Stimulated activated CD8-positive, alpha-beta memory T cell treated with anti-CD3 and anti-CD28 coated beads, Interleukin-4, amount 100 ng/mL, for 24 hours (primary cell): ENCODE measurements at regions not wholly inside any gene's neighbourhood (a gene's known extent, or its start where the extent isn't known, plus 50 kb on each side); places are given as distances from the start of the nearest gene placed in this dataset.

Experiments
- DNase-seq: peaks from one replicate; pipeline ENCODE4 v3.0.0-alpha.2; 2020; ENCODE audit warnings: low read depth

DNA sequence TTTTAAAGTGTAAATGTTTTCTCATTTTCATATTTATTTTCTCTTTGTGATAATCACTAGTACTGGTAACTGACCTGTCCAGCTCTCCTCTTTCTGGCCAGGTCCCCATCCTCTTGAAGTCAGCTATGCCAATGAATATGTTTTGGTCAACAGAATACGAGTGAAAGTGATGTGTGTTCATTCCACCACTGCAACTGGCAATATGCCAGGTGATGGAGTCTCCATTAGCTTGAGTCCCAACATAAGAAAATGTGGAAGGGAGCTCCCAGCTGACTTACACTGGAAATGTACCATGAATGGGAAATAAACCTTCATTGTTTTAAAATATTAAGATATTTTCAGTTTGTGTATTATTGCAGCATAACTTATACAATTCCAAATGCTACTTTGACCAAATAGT is 75.8 kb downstream of the CCDC34 start:
- DNase-seq = no peak

- DNase-seq = no peak
These were observed 77.3 kb downstream of the CCDC34 start for GRCh38 chr11:27285761-27286160.

GRCh38 chr11:27282806-27283205 is 80.2 kb downstream of the CCDC34 start:
- DNase-seq = no peak

DNA sequence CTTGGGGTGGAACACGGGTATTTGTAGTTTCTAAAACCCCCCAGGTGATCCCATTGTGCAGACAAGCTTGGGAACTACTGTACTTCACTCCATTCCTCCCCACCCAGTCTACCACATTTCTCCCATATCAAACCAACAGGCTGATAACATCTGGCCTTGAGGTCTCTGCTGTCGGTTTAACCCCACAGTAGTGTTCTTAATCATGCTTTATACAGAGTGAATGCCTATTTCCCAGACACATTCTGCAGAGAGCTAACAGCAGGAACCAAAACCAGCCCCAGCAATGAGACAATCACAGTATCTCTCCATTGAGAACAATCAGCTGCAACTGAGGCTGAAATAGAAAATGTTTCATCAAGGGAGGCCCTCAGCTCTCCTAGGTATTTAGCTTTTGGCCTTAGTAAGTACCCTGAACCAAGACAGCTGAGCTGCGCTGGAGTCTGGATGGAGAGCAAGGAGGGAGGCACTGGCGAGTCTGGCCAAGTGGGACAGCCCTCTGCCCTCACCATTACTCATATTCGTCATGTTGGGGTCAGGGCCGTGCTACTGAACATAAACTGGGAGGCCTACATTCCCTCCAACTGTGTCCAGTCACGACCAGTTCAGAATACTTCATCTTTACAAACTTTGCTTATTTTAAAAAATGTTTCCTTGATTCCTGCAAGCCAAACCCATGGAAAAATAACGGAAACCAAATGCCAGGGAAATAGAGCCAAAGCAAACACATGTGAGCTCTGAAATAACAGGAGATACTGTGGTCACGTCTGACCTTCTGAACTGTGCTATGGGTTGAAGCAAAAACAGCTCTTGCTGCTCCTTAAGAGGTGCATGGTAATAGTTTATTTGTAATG is 81.0 kb downstream of the CCDC34 start:
- no peak for DNase-seq

GRCh38 chr11:27281276-27281675 is 81.7 kb downstream of the CCDC34 start:
- no peak for DNase-seq

- DNase-seq = no peak
These were observed 82.9 kb downstream of the CCDC34 start for GRCh38 chr11:27280140-27280539.

- DNase-seq = no peak
These were observed 83.6 kb downstream of the CCDC34 start for GRCh38 chr11:27279460-27279859.

DNA sequence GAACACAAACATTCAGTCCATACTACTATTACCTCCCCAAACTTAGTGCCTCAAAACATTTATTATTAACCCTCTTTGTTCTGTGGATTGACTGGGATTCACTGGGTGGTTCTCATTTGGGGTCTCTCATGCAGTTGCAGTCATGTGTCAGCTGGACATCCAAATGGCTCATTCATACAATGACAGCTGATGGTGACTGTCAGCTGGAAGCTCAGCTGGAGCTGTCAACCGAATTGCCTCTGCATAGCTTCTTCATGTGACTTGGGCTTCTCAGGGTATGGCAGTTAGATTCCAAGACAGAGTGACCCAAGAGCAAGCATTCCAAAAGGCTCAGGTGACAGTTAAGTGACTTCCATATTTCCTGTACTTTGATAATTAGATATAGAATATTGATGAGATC is 85.2 kb downstream of the CCDC34 start:
- DNase-seq = no peak

DNA sequence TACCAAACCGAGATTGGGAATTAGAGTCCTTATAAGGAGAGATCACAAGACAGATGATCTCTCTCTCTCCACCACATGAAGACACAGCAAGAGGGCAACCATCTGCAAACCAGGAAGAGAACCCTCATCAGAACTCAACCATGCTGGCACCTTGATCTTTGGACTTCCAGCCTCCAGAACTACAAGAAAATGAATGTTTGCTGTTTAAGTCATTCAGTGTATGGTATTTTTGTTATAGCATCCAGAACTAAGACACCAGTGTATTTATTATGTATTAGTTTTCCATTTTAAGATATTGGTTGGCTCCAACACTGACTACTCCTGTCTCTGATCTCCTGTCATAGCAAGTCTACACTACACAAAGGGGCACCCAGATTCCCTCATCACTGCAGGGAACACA is 86.9 kb downstream of the CCDC34 start:
- DNase-seq = no peak

- no peak for DNase-seq
These were observed 88.1 kb downstream of the CCDC34 start for GRCh38 chr11:27274854-27275395.

- no peak for DNase-seq
These were observed 96.9 kb downstream of the CCDC34 start for GRCh38 chr11:27266125-27266524.

GRCh38 chr11:27263986-27264385 is 99.0 kb downstream of the CCDC34 start:
- DNase-seq = no peak

DNA sequence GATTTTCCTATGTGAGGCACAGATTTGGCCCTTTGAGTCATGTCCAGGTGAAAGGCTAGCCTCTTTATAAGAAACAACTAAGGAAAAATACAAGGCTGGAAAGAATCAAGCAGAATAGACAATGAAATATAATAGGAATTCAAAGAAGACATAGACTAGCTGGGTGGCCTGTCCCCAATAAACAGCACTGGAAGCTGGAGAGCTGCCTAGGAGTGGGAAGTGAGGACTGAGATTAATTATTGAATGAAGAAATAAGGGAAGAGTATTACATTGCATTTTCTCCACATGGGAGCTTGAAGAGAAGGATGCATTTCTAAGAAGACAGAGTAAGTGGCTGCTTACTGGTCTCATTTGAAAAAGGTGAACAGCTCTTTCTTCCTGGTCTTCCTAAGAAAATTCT is 100.0 kb downstream of the CCDC34 start:
- DNase-seq = no peak

DNA sequence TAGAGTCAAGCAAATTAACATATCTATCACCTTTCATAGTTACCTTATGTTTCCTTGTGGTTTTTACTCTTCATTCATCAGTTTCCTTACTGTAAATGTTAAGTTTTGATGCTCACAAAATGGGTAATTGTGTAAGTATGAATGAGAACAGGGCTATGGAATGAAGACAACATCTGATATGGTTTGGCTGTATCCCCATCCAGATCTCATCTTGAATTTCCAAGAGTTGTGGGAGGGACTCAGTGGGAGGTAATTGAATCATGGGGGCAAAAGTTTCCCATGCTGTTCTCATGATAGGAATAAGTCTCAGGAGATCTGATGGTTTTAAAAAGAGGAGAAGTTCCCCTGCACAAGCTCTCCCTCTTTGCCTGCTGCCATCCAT is 107.6 kb downstream of the CCDC34 start:
- no peak for DNase-seq

- DNase-seq = no peak
These were observed 108.1 kb downstream of the CCDC34 start for GRCh38 chr11:27254744-27255446.

- no peak for DNase-seq
These were observed 109.8 kb downstream of the CCDC34 start for GRCh38 chr11:27253224-27253623.

GRCh38 chr11:27250867-27251665 is 111.9 kb downstream of the CCDC34 start:
- no peak for DNase-seq

DNA sequence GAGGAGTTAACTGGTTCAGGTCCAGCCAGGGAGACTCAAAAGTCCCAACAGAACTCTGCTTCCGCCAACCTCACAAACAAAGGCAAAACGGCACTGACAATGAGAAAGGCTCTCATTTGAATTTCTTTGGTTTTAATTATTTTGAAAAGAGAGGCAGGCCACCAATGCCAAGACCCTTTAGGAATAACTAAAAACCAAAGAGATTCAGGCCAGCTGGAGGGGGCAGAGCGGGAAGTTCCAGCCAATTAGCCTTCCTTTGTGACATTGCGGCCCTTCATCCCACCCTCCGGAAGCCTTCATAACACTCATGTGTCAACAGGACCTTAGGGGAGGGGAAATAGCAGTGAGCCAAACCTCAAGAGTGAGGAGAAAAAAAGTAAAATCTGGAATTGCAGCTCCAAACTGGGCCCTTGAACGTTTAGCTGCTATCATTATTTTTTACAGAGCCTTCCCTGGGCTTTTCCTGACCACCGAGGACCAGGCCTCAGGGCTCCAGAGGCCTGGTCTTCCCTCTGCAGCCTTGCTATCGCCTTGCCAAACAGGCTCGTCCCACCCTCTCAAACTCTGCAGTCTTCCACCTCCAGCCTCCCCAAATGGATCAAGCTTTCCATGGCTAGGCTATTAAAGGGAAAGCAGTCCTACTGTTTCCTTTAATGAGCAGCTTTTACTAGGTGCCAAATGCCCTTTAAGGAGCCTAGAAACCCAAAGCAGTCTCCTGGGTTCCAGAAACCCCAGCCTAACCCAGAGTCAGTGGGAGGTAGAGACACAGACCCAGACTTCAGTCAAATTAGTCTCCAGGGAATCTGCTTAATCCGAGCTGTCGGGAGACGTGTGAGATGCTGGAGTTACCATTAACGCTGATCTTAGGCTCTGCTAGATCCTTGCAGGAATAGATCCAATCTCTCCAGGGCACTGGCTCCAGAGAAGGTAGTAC is 114.2 kb downstream of the CCDC34 start:
- no peak for DNase-seq

DNA sequence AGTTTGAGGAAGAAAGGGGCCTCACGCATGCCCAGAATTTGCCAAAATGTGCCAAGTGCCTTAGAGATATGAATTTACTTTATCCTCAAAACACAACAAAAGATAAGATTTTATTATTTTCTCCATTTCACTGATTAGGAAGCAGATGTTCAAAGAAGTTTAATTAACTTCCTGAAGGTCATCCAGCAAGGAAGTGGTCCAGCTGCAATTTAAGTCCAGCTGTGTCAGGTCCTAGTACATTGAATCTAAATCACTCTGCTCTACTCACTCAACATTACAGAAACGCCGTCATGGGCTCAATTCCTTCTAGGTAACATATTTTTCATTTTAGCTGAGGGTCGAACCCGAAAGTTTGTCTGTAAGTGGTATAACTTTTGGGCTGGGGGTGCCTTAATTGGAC is 115.4 kb downstream of the CCDC34 start:
- DNase-seq = no peak

DNA sequence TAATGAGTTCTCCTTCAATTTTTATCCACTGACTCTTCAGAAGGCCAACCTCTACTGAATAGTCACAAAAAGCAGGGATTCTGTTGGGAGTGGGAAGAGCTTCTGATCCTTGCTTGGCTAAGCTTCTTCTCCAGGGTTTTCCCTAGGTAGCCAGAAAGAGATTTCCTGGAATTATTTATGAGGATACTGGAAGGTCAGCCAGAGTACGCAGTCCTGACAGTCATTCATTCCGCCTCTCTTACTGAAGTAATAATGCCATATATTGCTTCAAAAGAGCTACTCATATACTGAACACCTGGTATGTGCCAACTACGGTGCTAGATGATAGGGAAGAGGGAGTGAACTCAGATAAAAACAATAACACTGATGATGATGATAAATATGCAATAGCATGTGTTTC is 116.1 kb downstream of the CCDC34 start:
- no peak for DNase-seq

GRCh38 chr11:27244900-27245299 is 118.1 kb downstream of the CCDC34 start:
- DNase-seq = no peak
